ENCODE measurements at regions not wholly inside any gene's neighbourhood (a gene's known extent, or its start where the extent isn't known, plus 50 kb on each side); places are given as distances from the start of the nearest gene placed in this dataset.

- TF ChIP-seq CTCF (conservative IDR thresholded peaks at IDR 0.05 in 1 of 2, IDR thresholded peaks at IDR 0.05 in 1 of 2; ENCODE audit: low read depth in 1 of 2, low read length in 2 of 2) = no peak
- TF ChIP-seq EZH2 (IDR thresholded peaks at IDR 0.05; ENCODE audit: low read length, missing control alignments) = no peak
Measured at GRCh38 chr17:72534776-72535175, 414.0 kb downstream of the SOX9 start.

Measured in fibroblast of lung (primary cell).